ENCODE measurements at regions not wholly inside any gene's neighbourhood (a gene's known extent, or its start where the extent isn't known, plus 50 kb on each side); places are given as distances from the start of the nearest gene placed in this dataset.

DNA sequence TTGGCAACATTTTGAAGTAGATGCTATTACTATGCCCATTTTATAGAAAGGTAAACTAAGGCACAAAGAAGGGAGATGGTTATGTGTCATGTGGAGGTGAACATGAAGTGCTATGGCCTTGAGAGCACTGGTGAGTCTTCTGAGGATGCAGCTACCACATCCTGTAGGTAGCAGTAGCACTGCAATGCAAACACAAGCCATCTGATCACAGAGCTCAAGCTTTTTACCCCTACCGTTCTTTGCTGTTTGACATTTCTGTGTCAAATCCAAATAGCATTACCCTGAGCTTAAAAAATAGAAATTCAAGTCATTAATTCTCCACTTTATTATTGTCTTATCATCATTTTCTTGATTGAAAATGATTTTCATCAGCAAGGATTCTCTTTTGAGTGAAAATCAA lies 382.9 kb downstream of the KCTD12 start:
- H3K9me3 ChIP-seq, result no peaks in the 10 kb centered on the region
- TF ChIP-seq SMC3 (IDR thresholded peaks at IDR 0.05; ENCODE audit: low read depth, low read length), result no peak
- no peaks in the 10 kb centered on the region for H3K4me1 ChIP-seq (ENCODE audit: control insufficient read depth in 1 of 2, insufficient read depth in 2 of 2, low read depth in 1 of 2, low read length in 1 of 2)
- H3K36me3 ChIP-seq (replicated peaks in 1 of 2; ENCODE audit: control insufficient read depth in 1 of 2, insufficient read depth in 2 of 2, low read length in 1 of 2), result no peaks in the 10 kb centered on the region
- H3K9ac ChIP-seq, result no peak overlapping the region
- H2AFZ ChIP-seq (ENCODE audit: low read depth), result no peak overlapping the region
- no peak overlapping the region for H3K4me2 ChIP-seq
- no peaks in the 10 kb centered on the region for H3F3A ChIP-seq (replicated peaks; ENCODE audit: insufficient read depth)
- 45% methylated on average over 1 of the region's 1 CpG for WGBS (ENCODE audit: low lambda C conversion rate)
- no peak overlapping the region for H3K27ac ChIP-seq (ENCODE audit: low read depth in 2 of 2, low read length in 1 of 2)
- no peaks in the 10 kb centered on the region for H3K79me2 ChIP-seq (ENCODE audit: insufficient read depth)
- H3K9me2 ChIP-seq, result no peaks in the 10 kb centered on the region
- H3K27me3 ChIP-seq (ENCODE audit: insufficient read depth), result peaks cover 7% of the 10 kb centered on the region; the same call in 1 of the 2 replicates
- DNase-seq, result no peak
- no peaks in the 10 kb centered on the region for H4K20me1 ChIP-seq (ENCODE audit: insufficient read depth)
- ChIA-PET POLR2A (no interaction called here), CTCF (interaction anchor here (0.7 to 1.1 kb wide), 2 partner anchors 68 to 808 kb away, joined by 3 read pairs; no protein-coding TSS in a partner anchor)
- H3K4me3 ChIP-seq (ENCODE audit: low read depth in 2 of 2, low read length in 1 of 2), result no peak overlapping the region

DNA sequence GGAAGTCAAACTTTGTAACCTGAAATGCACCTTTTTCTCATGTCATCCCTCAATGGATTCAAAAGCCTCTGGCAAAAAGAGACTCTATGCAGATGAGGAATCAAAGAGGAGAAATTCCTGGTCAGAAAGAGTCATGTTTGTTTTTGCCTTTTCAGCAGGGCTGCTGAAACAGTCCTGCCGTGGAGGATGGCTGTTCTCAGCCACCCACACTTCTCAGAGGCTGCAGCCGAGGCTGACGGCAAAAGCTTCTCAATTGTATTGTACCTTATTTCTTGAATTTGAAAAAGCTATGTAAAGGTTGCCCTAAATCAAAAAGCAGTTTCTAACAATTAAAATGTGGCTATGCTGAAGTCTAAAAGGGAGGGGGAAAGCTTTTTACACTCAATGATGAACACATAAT lies 385.3 kb downstream of the KCTD12 start:
- POLR2A ChIA-PET, result no interaction called here
- Histone ChIP-seq H3K27me3 (ENCODE audit: insufficient read depth) (no peaks in the 10 kb centered on the region; the same call in 1 of the 2 replicates), H3F3A (replicated peaks; ENCODE audit: insufficient read depth) (no peaks in the 10 kb centered on the region), H3K9me3 (no peaks in the 10 kb centered on the region), H3K4me1 (ENCODE audit: control insufficient read depth in 1 of 2, insufficient read depth in 2 of 2, low read depth in 1 of 2, low read length in 1 of 2) (no peaks in the 10 kb centered on the region), H3K36me3 (replicated peaks in 1 of 2; ENCODE audit: control insufficient read depth in 1 of 2, insufficient read depth in 2 of 2, low read length in 1 of 2) (no peaks in the 10 kb centered on the region), H2AFZ (ENCODE audit: low read depth) (no peak overlapping the region), H4K20me1 (ENCODE audit: insufficient read depth) (no peaks in the 10 kb centered on the region), H3K9me2 (no peaks in the 10 kb centered on the region), H3K4me3 (ENCODE audit: low read depth in 2 of 2, low read length in 1 of 2) (no peak overlapping the region), H3K4me2 (no peak overlapping the region), H3K79me2 (ENCODE audit: insufficient read depth) (no peaks in the 10 kb centered on the region), H3K9ac (no peak overlapping the region), H3K27ac (ENCODE audit: low read depth in 2 of 2, low read length in 1 of 2) (no peak overlapping the region)
- TF ChIP-seq JUND (IDR thresholded peaks at IDR 0.05) (no peak), SIN3A (IDR thresholded peaks at IDR 0.05; ENCODE audit: borderline replicate concordance, low read depth, low read length) (no peak), FOSL2 (IDR thresholded peaks at IDR 0.05; ENCODE audit: borderline replicate concordance, low read depth) (no peak), MEF2A (IDR thresholded peaks at IDR 0.05; ENCODE audit: borderline replicate concordance, low read depth) (no peak), CHD2 (IDR thresholded peaks at IDR 0.05; ENCODE audit: low read length, partially characterized antibody) (no peak), RFX5 (IDR thresholded peaks at IDR 0.05; ENCODE audit: low read length) (no peak), RXRA (IDR thresholded peaks at IDR 0.05; ENCODE audit: borderline replicate concordance, low read depth) (no peak), SMC3 (IDR thresholded peaks at IDR 0.05; ENCODE audit: low read depth, low read length) (no peak), MXI1 (IDR thresholded peaks at IDR 0.05; ENCODE audit: low read depth, low read length) (no peak), TEAD4 (IDR thresholded peaks at IDR 0.05; ENCODE audit: borderline replicate concordance, insufficient read depth) (no peak), RCOR1 (IDR thresholded peaks at IDR 0.05; ENCODE audit: low read length) (no peak), POLR2AphosphoS5 (IDR thresholded peaks at IDR 0.05; ENCODE audit: low read depth, low read length) (no peak)
- TF ChIP-seq, protein P1, sequence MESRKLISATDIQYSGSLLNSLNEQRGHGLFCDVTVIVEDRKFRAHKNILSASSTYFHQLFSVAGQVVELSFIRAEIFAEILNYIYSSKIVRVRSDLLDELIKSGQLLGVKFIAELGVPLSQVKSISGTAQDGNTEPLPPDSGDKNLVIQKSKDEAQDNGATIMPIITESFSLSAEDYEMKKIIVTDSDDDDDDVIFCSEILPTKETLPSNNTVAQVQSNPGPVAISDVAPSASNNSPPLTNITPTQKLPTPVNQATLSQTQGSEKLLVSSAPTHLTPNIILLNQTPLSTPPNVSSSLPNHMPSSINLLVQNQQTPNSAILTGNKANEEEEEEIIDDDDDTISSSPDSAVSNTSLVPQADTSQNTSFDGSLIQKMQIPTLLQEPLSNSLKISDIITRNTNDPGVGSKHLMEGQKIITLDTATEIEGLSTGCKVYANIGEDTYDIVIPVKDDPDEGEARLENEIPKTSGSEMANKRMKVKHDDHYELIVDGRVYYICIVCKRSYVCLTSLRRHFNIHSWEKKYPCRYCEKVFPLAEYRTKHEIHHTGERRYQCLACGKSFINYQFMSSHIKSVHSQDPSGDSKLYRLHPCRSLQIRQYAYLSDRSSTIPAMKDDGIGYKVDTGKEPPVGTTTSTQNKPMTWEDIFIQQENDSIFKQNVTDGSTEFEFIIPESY (IDR thresholded peaks at IDR 0.05; ENCODE audit: borderline replicate concordance, low read depth), result no peak
- TF ChIP-seq, protein P2, sequence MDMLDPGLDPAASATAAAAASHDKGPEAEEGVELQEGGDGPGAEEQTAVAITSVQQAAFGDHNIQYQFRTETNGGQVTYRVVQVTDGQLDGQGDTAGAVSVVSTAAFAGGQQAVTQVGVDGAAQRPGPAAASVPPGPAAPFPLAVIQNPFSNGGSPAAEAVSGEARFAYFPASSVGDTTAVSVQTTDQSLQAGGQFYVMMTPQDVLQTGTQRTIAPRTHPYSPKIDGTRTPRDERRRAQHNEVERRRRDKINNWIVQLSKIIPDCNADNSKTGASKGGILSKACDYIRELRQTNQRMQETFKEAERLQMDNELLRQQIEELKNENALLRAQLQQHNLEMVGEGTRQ (IDR thresholded peaks at IDR 0.05; ENCODE audit: borderline replicate concordance, low read depth, low read length), result no peak
- TF ChIP-seq, protein P3, sequence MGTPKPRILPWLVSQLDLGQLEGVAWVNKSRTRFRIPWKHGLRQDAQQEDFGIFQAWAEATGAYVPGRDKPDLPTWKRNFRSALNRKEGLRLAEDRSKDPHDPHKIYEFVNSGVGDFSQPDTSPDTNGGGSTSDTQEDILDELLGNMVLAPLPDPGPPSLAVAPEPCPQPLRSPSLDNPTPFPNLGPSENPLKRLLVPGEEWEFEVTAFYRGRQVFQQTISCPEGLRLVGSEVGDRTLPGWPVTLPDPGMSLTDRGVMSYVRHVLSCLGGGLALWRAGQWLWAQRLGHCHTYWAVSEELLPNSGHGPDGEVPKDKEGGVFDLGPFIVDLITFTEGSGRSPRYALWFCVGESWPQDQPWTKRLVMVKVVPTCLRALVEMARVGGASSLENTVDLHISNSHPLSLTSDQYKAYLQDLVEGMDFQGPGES (IDR thresholded peaks at IDR 0.05; ENCODE audit: low read depth, low read length), result no peak
- TF ChIP-seq, protein P4, sequence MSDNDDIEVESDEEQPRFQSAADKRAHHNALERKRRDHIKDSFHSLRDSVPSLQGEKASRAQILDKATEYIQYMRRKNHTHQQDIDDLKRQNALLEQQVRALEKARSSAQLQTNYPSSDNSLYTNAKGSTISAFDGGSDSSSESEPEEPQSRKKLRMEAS (IDR thresholded peaks at IDR 0.05; ENCODE audit: low read depth), result no peak
- 65% methylated on average over 3 of the region's 3 CpGs for WGBS (ENCODE audit: low lambda C conversion rate)
- CTCF ChIA-PET, result interaction anchor here (1.1 to 1.5 kb wide), 2 partner anchors 10 to 631 kb away, joined by 3 read pairs; no protein-coding TSS in a partner anchor
- DNase-seq, result no peak
